ENCODE measurements at regions not wholly inside any gene's neighbourhood (a gene's known extent, or its start where the extent isn't known, plus 50 kb on each side); places are given as distances from the start of the nearest gene placed in this dataset.

DNA sequence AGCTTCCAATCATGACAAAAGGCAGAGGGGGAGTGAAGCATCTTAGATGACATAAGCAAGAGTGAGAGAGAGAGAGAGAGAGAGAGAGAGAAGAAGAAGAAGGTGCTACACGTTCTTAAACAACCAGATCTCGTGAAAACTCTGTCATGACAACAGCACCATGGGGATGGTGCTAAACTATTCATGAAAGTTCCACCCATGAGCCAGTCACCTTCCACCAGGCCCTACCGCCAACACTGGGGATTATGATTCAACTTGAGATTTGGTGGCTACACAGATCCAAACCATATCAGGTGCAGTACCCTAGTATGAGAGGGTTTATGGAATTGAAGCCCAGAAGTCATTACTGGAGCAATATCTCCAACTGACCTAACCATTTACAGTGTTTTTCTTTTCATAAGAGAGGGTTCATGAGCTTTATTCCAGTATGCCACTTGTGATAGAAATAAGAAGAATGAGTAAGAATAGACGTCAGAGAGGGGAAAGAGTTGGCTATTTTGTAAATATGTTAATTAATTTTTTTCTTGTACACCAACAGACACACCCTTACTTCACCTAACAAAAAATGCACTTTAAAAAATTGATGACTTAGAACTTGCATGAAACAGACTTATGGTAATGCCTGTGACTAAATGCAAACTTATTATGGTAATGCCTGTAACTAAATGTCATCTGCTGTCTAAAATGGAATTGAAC, 680.4 kb upstream of the ITGA1 start:
- TF ChIP-seq CTCF (IDR thresholded peaks at IDR 0.05; ENCODE audit: poor library complexity, severe bottlenecking) (no peak), EZH2 (IDR thresholded peaks at IDR 0.05; ENCODE audit: borderline replicate concordance, insufficient read depth, low read length, poor library complexity, severe bottlenecking) (no peak), POLR2AphosphoS5 (IDR thresholded peaks at IDR 0.05) (no peak), SMC3 (conservative IDR thresholded peaks at IDR 0.05; ENCODE audit: poor library complexity) (no peak)
- TF ChIP-seq, protein P1, sequence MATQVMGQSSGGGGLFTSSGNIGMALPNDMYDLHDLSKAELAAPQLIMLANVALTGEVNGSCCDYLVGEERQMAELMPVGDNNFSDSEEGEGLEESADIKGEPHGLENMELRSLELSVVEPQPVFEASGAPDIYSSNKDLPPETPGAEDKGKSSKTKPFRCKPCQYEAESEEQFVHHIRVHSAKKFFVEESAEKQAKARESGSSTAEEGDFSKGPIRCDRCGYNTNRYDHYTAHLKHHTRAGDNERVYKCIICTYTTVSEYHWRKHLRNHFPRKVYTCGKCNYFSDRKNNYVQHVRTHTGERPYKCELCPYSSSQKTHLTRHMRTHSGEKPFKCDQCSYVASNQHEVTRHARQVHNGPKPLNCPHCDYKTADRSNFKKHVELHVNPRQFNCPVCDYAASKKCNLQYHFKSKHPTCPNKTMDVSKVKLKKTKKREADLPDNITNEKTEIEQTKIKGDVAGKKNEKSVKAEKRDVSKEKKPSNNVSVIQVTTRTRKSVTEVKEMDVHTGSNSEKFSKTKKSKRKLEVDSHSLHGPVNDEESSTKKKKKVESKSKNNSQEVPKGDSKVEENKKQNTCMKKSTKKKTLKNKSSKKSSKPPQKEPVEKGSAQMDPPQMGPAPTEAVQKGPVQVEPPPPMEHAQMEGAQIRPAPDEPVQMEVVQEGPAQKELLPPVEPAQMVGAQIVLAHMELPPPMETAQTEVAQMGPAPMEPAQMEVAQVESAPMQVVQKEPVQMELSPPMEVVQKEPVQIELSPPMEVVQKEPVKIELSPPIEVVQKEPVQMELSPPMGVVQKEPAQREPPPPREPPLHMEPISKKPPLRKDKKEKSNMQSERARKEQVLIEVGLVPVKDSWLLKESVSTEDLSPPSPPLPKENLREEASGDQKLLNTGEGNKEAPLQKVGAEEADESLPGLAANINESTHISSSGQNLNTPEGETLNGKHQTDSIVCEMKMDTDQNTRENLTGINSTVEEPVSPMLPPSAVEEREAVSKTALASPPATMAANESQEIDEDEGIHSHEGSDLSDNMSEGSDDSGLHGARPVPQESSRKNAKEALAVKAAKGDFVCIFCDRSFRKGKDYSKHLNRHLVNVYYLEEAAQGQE (IDR thresholded peaks at IDR 0.05; ENCODE audit: borderline replicate concordance), result no peak
